Brain pericyte (primary cell): ENCODE measurements at regions not wholly inside any gene's neighbourhood (a gene's known extent, or its start where the extent isn't known, plus 50 kb on each side); places are given as distances from the start of the nearest gene placed in this dataset.

Experiments used
- DNase-seq: peaks from one replicate; pipeline ENCODE4 v3.0.0-alpha.2; 2012; ENCODE audit warnings: low read depth, low spot score

GRCh38 chr14:44010071-44010470, 497.0 kb downstream of the FSCB start:
- no peak for DNase-seq

GRCh38 chr14:44009642-44010041, 497.4 kb downstream of the FSCB start:
- DNase-seq, result no peak

GRCh38 chr14:43988989-43989388, 518.1 kb downstream of the FSCB start:
- no peak for DNase-seq

GRCh38 chr14:43983721-43984120, 523.4 kb downstream of the FSCB start:
- DNase-seq, result no peak

- no peak for DNase-seq
Observed at GRCh38 chr14:43981135-43981768, 525.8 kb downstream of the FSCB start.

GRCh38 chr14:43956741-43957140, 550.3 kb downstream of the FSCB start:
- DNase-seq, result no peak

- DNase-seq, result no peak
Observed at GRCh38 chr14:43949400-43949799, 557.7 kb downstream of the FSCB start.

GRCh38 chr14:43939836-43940235, 567.2 kb downstream of the FSCB start:
- DNase-seq, result no peak

- DNase-seq, result no peak
Observed at GRCh38 chr14:43938588-43939281, 568.3 kb downstream of the FSCB start.

- no peak for DNase-seq
Observed at GRCh38 chr14:43937001-43937400, 570.1 kb downstream of the FSCB start.

- DNase-seq, result no peak
Observed at GRCh38 chr14:43934102-43934501, 573.0 kb downstream of the FSCB start.

GRCh38 chr14:43914041-43914693, 592.9 kb downstream of the FSCB start:
- no peak for DNase-seq

GRCh38 chr14:43903209-43903608, 603.9 kb downstream of the FSCB start:
- DNase-seq, result no peak

- DNase-seq, result no peak
Observed at GRCh38 chr14:43901911-43902673, 605.0 kb downstream of the FSCB start.

- no peak for DNase-seq
Observed at GRCh38 chr14:43900173-43900655, 606.9 kb downstream of the FSCB start.

GRCh38 chr14:43898687-43899086, 608.4 kb downstream of the FSCB start:
- no peak for DNase-seq

- DNase-seq, result no peak
Observed at GRCh38 chr14:43896044-43896443, 611.0 kb downstream of the FSCB start.

GRCh38 chr14:43894534-43894933, 612.5 kb downstream of the FSCB start:
- DNase-seq, result no peak

GRCh38 chr14:43887523-43887922, 619.6 kb downstream of the FSCB start:
- no peak for DNase-seq

- no peak for DNase-seq
Observed at GRCh38 chr14:43877351-43877960, 629.6 kb downstream of the FSCB start.

GRCh38 chr14:43872752-43873655, 634.1 kb downstream of the FSCB start:
- no peak for DNase-seq
